Loucy (cell line): ENCODE measurements at regions not wholly inside any gene's neighbourhood (a gene's known extent, or its start where the extent isn't known, plus 50 kb on each side); places are given as distances from the start of the nearest gene placed in this dataset.
A peak's percentile ranks its signal among the peaks of the same experiment; 100 is the strongest.

Experiments
- H2AFZ ChIP-seq: fragments of 200-600 bp; sonication (generic); 2 replicates; pipeline ENCODE4 v1.6.0; 2016; ENCODE audit warnings: antibody characterized with exemption, mild to moderate bottlenecking, low read length, moderate library complexity
- H3F3A ChIP-seq: fragments of 200-600 bp; 2 replicates; pipeline ENCODE4 v1.6.0; 2016; ENCODE audit warnings: antibody characterized with exemption, low read depth, mild to moderate bottlenecking
- H3K27me3 ChIP-seq: fragments of 200-600 bp; sonication (generic); 2 replicates; pipeline ENCODE4 v1.6.1; 2014; ENCODE audit warnings: low read length, mild to moderate bottlenecking; ENCODE audit not compliant: insufficient read depth, poor library complexity, severe bottlenecking
- H3K36me3 ChIP-seq: fragments of 200-600 bp; sonication (generic); 2 replicates; pipeline ENCODE4 v1.6.1; 2016; ENCODE audit warnings: low read length; ENCODE audit not compliant: insufficient read depth
- H3K4me1 ChIP-seq: fragments of 200-600 bp; sonication (generic); 2 replicates; pipeline ENCODE4 v1.5.1; 2014; ENCODE audit warnings: low read length, mild to moderate bottlenecking; ENCODE audit not compliant: insufficient read depth, poor library complexity, severe bottlenecking
- H3K4me2 ChIP-seq: fragments of 200-600 bp; sonication (generic); 2 replicates; pipeline ENCODE4 v1.6.0; 2014; ENCODE audit warnings: antibody characterized with exemption, low read length, low read depth, mild to moderate bottlenecking; ENCODE audit not compliant: poor library complexity, severe bottlenecking
- H3K4me3 ChIP-seq: fragments of 200-600 bp; sonication (generic); 2 replicates; pipeline ENCODE4 v1.5.1; 2014; ENCODE audit warnings: low read length, mild to moderate bottlenecking, mixed read lengths; ENCODE audit not compliant: poor library complexity, severe bottlenecking
- H3K79me2 ChIP-seq: fragments of 200-600 bp; sonication (generic); 2 replicates; pipeline ENCODE4 v1.6.1; 2014; ENCODE audit warnings: low read length; ENCODE audit not compliant: insufficient read depth
- H3K9ac ChIP-seq: fragments of 200-600 bp; sonication (generic); 2 replicates; pipeline ENCODE4 v1.6.0; 2014; ENCODE audit warnings: mild to moderate bottlenecking, low read depth, low read length, moderate library complexity; ENCODE audit not compliant: poor library complexity, severe bottlenecking
- H3K9me2 ChIP-seq: fragments of 200-600 bp; sonication (generic); replicated peaks from 2 replicates; pipeline ENCODE4 v1.6.1; 2016; ENCODE audit warnings: low read depth, low read length, mixed read lengths
- H3K9me3 ChIP-seq: fragments of 200-600 bp; sonication (generic); 2 replicates; pipeline ENCODE4 v1.6.1; 2014; ENCODE audit warnings: mild to moderate bottlenecking, antibody characterized with exemption, low read length, low read depth; ENCODE audit not compliant: insufficient read depth
- H4K20me1 ChIP-seq: fragments of 200-600 bp; sonication (generic); 2 replicates; pipeline ENCODE4 v1.6.0; 2014; ENCODE audit warnings: antibody characterized with exemption, low read length, mild to moderate bottlenecking; ENCODE audit not compliant: insufficient read depth, poor library complexity, severe bottlenecking
- CTCF ChIP-seq: fragments of 200-600 bp; sonication (generic); conservative IDR thresholded peaks from 2 replicates; pipeline ENCODE4 v1.5.1; 2014; ENCODE audit warnings: mild to moderate bottlenecking, antibody characterized with exemption, low read length
- EZH2phosphoT487 ChIP-seq: fragments of 200-600 bp; IDR thresholded peaks from 2 replicates; pipeline ENCODE4 v1.6.1; 2018; ENCODE audit warnings: antibody characterized with exemption, mild to moderate bottlenecking, moderate library complexity, borderline replicate concordance

GRCh38 chrX:25079020-25079419 is 63.3 kb upstream of the ARX start:
- H3K4me2 ChIP-seq = no peak overlapping the region
- H3K9me3 ChIP-seq = no peaks in the 10 kb centered on the region
- no peaks in the 10 kb centered on the region for H4K20me1 ChIP-seq
- TF ChIP-seq CTCF (peak; percentile 23), EZH2phosphoT487 (no peak)
- H3F3A ChIP-seq = no peaks in the 10 kb centered on the region
- H3K9me2 ChIP-seq = no peaks in the 10 kb centered on the region
- H3K79me2 ChIP-seq = no peaks in the 10 kb centered on the region
- H3K4me3 ChIP-seq = no peak overlapping the region
- no peak overlapping the region for H3K9ac ChIP-seq
- no peaks in the 10 kb centered on the region for H3K4me1 ChIP-seq
- no peaks in the 10 kb centered on the region for H3K27me3 ChIP-seq
- no peak overlapping the region for H2AFZ ChIP-seq
- H3K36me3 ChIP-seq = no peaks in the 10 kb centered on the region

GRCh38 chrX:25076941-25077500 is 61.3 kb upstream of the ARX start:
- H3K79me2 ChIP-seq = no peaks in the 10 kb centered on the region
- H3K9me2 ChIP-seq = no peaks in the 10 kb centered on the region
- H3F3A ChIP-seq = no peaks in the 10 kb centered on the region
- H3K36me3 ChIP-seq = no peaks in the 10 kb centered on the region
- TF ChIP-seq EZH2phosphoT487 (no peak), CTCF (no peak)
- H4K20me1 ChIP-seq = no peaks in the 10 kb centered on the region
- no peak overlapping the region for H3K4me2 ChIP-seq
- H3K4me1 ChIP-seq = peaks cover 4% of the 10 kb centered on the region
- H3K27me3 ChIP-seq = no peaks in the 10 kb centered on the region
- no peak overlapping the region for H2AFZ ChIP-seq
- H3K9me3 ChIP-seq = no peaks in the 10 kb centered on the region
- no peak overlapping the region for H3K9ac ChIP-seq
- H3K4me3 ChIP-seq = no peak overlapping the region

GRCh38 chrX:25072247-25072646 is 56.5 kb upstream of the ARX start:
- Histone ChIP-seq H3K79me2 (no peaks in the 10 kb centered on the region), H3K4me1 (peaks cover 16% of the 10 kb centered on the region), H4K20me1 (no peaks in the 10 kb centered on the region), H3F3A (no peaks in the 10 kb centered on the region), H3K4me2 (peak overlapping the region; percentile 27), H3K4me3 (no peak overlapping the region), H2AFZ (peak overlapping the region; percentile 67), H3K9ac (no peak overlapping the region), H3K27me3 (no peaks in the 10 kb centered on the region), H3K9me3 (no peaks in the 10 kb centered on the region), H3K9me2 (no peaks in the 10 kb centered on the region), H3K36me3 (no peaks in the 10 kb centered on the region)
- no peak for TF ChIP-seq EZH2phosphoT487
- TF ChIP-seq CTCF = no peak
